ENCODE measurements at regions not wholly inside any gene's neighbourhood (a gene's known extent, or its start where the extent isn't known, plus 50 kb on each side); places are given as distances from the start of the nearest gene placed in this dataset.

DNA sequence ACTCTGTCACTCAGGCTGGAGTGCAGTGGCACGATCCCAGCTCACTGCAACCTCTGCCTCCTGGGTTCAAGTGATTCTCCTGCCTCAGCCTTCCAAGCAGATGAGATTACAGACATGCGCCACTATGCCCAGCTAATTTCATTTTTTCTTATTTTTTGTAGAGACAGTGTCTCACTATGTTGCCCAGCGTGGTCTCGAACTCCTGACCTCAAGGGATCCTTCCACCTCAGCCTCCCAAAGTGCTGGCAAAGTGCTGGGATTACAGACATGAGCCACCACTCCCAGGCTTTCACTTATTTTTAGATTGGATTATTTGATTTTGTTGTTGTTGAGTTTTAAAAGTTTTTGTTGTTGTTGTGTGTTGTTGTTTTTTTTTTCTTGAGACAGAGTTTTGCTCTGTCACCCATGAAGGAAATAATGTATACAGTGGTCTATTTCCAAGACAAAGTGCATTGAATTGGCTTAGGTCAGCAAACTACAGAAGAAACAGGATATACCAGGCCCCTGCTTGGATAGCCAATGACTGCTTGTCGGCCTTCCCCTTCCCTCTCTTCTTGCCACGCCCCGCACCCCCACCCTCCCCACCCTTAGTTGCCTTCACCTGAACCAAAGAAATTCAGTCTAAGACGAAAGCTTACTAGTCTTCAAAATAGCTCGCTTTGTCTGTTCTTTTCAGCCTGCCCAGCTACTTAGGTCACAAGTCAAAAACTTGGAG, 91.8 kb upstream of the CLDN5 start:
- no peak for DNase-seq (ENCODE audit: low read depth in 6 of 9, low spot score in 9 of 9)
- WGBS, result 96% methylated on average over 9 of the region's 9 CpGs
- Histone ChIP-seq H3K9me3 (ENCODE audit: control insufficient read depth in 2 of 2, insufficient read depth in 1 of 2, low read length in 1 of 2) (peaks cover 0 to 1% of the 10 kb centered on the region in 2 donors), H3K27ac (ENCODE audit: low read depth in 1 of 2, low read length in 1 of 2) (no peak overlapping the region), H3K4me3 (ENCODE audit: low read length in 2 of 2) (no peak overlapping the region), H3K27me3 (ENCODE audit: control insufficient read depth in 2 of 2, insufficient read depth in 1 of 2, low read length in 1 of 2) (no peaks in the 10 kb centered on the region), H3K36me3 (ENCODE audit: control insufficient read depth in 2 of 2, insufficient read depth in 2 of 2, low read length in 1 of 2) (no peaks in the 10 kb centered on the region), H3K4me1 (ENCODE audit: control insufficient read depth in 2 of 2, insufficient read depth in 2 of 2, low read length in 2 of 2) (peaks cover 0 to 11% of the 10 kb centered on the region in 2 donors)

DNA sequence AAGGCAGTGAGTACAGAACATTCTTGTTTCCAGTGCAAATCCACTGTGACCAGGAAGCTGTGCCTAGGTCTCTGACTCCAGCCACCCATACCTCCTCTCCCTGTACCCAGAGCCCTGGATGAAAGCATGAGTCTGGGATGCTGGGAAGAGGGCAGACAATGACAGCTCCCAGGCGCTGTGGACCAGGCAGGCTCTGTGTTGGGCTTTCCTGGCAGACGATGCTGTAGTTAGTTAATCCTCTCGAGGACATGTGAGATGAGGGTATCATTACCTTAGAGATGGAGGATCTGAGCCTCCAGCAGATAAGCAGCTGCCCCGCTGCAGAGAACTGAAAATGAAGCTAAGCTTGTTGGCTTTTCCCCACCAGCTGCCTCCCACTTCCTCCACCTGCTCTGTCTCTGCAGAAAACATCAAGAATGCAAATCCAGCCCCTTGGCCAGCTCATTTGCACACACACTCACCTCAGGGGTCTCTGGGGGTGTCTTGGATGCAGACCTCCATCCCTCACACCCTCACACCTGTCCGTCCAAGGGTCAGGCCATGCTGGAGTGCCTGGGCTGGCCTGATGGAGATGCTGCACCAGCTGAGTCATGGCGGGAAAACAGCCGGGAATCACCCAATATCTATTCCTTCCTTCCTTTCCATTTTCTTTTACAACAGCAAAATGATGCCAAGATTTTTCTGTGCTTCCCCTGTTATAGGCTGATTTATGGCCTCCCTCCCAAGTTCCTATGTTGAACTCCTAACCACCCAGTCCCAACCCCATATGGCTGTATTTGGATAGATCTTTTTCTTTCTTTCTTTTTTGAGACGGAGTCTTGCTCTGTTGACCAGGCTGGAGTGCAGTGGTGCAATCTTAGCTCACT, 94.9 kb upstream of the SEPTIN5 start:
- peaks cover 0 to 11% of the 10 kb centered on the region in 2 donors for H3K4me1 ChIP-seq (ENCODE audit: control insufficient read depth in 2 of 2, insufficient read depth in 2 of 2, low read length in 2 of 2)
- H3K27me3 ChIP-seq (ENCODE audit: control insufficient read depth in 2 of 2, insufficient read depth in 1 of 2, low read length in 1 of 2), result peaks cover 0 to 13% of the 10 kb centered on the region in 2 donors
- DNase-seq (ENCODE audit: low read depth in 6 of 9, low spot score in 9 of 9), result peak in 1 of 9 donors; percentile 51
- no peak overlapping the region for H3K4me3 ChIP-seq (ENCODE audit: low read length in 2 of 2)
- peak overlapping the region in 1 of 2 donors; percentile 47 for H3K27ac ChIP-seq (ENCODE audit: low read depth in 1 of 2, low read length in 1 of 2)
- H3K9me3 ChIP-seq (ENCODE audit: control insufficient read depth in 2 of 2, insufficient read depth in 1 of 2, low read length in 1 of 2), result no peaks in the 10 kb centered on the region
- H3K36me3 ChIP-seq (ENCODE audit: control insufficient read depth in 2 of 2, insufficient read depth in 2 of 2, low read length in 1 of 2), result no peaks in the 10 kb centered on the region
- 57% methylated on average over 8 of the region's 8 CpGs for WGBS

DNA sequence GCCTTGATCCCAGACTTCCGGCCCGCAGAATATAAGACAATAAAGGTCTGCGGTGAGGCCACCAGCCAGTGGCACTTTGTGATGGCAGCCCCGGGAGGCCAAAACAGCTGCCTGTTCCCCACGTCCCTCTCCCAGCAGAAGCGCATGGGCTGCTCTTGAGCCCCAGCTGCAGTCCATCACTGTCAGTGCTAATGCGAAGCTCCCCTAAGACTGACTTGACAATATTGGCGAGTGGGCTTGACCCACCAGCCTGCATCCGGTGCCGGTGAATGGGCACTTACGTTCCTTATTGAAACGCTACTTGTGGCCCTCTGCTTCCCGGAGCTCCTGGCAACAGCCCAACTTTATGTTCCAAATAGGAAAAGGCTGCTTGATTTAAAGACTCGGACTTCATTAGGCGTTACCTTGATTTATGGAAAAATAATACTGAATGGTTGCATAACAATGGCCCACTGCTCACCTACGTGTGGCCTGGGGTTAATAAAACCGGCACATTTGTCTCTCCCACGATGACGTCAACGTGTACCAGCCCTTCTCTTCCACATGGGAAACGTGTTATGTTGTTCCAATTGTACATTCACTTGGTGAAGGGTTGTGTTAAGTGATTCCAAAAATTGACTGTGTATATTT, 93.4 kb upstream of the SEPTIN5 start:
- no peak overlapping the region for H3K27ac ChIP-seq (ENCODE audit: low read depth in 1 of 2, low read length in 1 of 2)
- 88% methylated on average over 21 of the region's 21 CpGs for WGBS
- H3K4me3 ChIP-seq (ENCODE audit: low read length in 2 of 2), result no peak overlapping the region
- peaks cover 0 to 13% of the 10 kb centered on the region in 2 donors for H3K27me3 ChIP-seq (ENCODE audit: control insufficient read depth in 2 of 2, insufficient read depth in 1 of 2, low read length in 1 of 2)
- no peak for DNase-seq (ENCODE audit: low read depth in 6 of 9, low spot score in 9 of 9)
- no peaks in the 10 kb centered on the region for H3K9me3 ChIP-seq (ENCODE audit: control insufficient read depth in 2 of 2, insufficient read depth in 1 of 2, low read length in 1 of 2)
- H3K36me3 ChIP-seq (ENCODE audit: control insufficient read depth in 2 of 2, insufficient read depth in 2 of 2, low read length in 1 of 2), result no peaks in the 10 kb centered on the region
- peaks cover 0 to 11% of the 10 kb centered on the region in 2 donors for H3K4me1 ChIP-seq (ENCODE audit: control insufficient read depth in 2 of 2, insufficient read depth in 2 of 2, low read length in 2 of 2)

DNA sequence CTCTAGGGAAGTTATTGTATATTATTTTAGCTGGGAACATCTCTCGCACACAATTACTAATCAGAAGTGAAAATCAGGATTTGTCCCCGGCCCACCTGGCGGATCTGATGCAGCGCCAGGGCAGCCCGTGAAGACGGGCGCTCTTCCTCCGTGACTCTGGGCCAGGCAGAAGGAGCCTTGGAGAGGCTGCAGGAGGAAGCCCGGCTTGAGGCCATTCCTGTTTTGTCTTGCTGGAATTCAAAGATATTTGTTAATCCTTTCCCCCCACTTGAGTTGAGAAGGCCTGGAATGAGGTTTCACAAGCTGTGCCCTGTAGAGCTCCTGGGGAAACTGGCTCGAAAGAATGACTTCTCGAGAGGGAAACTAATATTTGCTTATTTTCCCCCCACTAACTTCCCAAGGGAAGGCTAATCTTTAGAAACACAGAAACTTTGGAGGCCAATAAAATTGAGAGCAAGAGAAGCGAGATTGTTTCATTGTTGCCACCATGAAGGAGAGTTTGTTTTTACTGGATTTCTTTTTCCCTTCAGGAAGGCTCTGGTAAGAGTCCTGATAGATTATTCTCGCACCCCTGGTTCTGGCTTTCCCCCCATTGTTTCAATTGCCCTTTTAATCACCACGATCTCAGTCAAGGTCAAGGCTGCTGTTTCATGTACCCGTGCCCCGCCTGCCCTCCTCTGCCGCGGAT, 92.8 kb upstream of the SEPTIN5 start:
- H3K27me3 ChIP-seq (ENCODE audit: control insufficient read depth in 2 of 2, insufficient read depth in 1 of 2, low read length in 1 of 2), result peaks cover 0 to 13% of the 10 kb centered on the region in 2 donors
- DNase-seq (ENCODE audit: low read depth in 6 of 9, low spot score in 9 of 9), result no peak
- no peaks in the 10 kb centered on the region for H3K36me3 ChIP-seq (ENCODE audit: control insufficient read depth in 2 of 2, insufficient read depth in 2 of 2, low read length in 1 of 2)
- WGBS, result 94% methylated on average over 18 of the region's 18 CpGs
- H3K27ac ChIP-seq (ENCODE audit: low read depth in 1 of 2, low read length in 1 of 2), result no peak overlapping the region
- H3K9me3 ChIP-seq (ENCODE audit: control insufficient read depth in 2 of 2, insufficient read depth in 1 of 2, low read length in 1 of 2), result no peaks in the 10 kb centered on the region
- H3K4me3 ChIP-seq (ENCODE audit: low read length in 2 of 2), result no peak overlapping the region
- peaks cover 0 to 11% of the 10 kb centered on the region in 2 donors for H3K4me1 ChIP-seq (ENCODE audit: control insufficient read depth in 2 of 2, insufficient read depth in 2 of 2, low read length in 2 of 2)

DNA sequence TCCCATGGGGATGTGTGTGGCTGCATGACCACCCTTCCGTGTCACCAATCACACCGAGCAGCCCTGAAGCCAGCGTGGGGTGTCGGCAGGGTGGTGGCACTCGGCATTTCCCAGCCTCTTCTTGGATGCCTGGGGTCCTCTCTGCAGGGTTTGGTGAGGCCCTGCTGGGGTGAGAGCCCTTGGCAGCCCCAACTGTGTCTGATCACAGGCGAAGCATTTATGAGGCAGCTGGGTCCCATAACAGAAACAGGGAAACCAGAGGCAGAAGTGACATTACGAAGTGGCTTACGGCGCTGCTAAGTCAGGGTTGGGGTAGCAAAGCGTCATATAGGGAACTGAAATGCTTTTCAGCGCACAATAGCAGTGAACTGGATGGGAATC, 92.3 kb upstream of the SEPTIN5 start:
- Histone ChIP-seq H3K4me3 (ENCODE audit: low read length in 2 of 2) (no peak overlapping the region), H3K27me3 (ENCODE audit: control insufficient read depth in 2 of 2, insufficient read depth in 1 of 2, low read length in 1 of 2) (peaks cover 0 to 13% of the 10 kb centered on the region in 2 donors), H3K4me1 (ENCODE audit: control insufficient read depth in 2 of 2, insufficient read depth in 2 of 2, low read length in 2 of 2) (peaks cover 0 to 11% of the 10 kb centered on the region in 2 donors), H3K9me3 (ENCODE audit: control insufficient read depth in 2 of 2, insufficient read depth in 1 of 2, low read length in 1 of 2) (no peaks in the 10 kb centered on the region), H3K36me3 (ENCODE audit: control insufficient read depth in 2 of 2, insufficient read depth in 2 of 2, low read length in 1 of 2) (no peaks in the 10 kb centered on the region), H3K27ac (ENCODE audit: low read depth in 1 of 2, low read length in 1 of 2) (no peak overlapping the region)
- no peak for DNase-seq (ENCODE audit: low read depth in 6 of 9, low spot score in 9 of 9)
- WGBS, result 86% methylated on average over 11 of the region's 11 CpGs

DNA sequence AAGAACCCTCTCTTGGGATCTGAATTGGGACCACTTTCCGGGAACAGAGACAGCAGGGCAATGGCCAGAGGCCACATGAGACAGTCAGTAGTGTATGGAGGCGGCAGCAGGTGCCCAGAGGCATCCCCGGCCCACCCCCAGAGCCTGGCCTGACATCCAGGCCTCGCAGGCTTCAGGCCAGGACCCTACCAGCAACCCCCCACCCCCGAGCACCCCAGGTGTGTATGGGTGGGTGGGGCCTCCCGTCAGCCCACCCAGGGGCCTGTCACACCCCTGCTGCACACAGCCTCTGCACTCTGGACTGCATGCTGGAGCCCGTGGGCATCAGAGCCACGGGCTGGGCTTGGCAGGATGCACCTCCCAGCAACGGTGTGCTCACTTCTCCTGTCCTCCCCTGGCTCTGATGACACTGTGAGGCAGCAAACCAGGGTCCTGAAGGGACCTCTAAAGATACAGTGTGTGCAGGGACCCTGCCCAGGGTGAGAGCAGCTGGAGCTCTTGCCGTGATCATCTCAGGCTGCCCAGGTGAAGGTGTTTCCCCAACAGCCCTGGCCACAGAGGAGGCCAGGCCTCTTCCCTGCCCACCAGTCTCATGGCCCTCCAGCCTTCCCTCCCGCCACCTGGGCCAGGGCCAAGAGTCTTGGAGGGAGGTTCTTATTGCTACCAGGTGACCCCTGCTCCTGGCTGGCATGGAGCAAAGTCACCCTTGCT, 88.8 kb upstream of the SEPTIN5 start:
- no peaks in the 10 kb centered on the region for H3K9me3 ChIP-seq (ENCODE audit: control insufficient read depth in 2 of 2, insufficient read depth in 1 of 2, low read length in 1 of 2)
- H3K27ac ChIP-seq (ENCODE audit: low read depth in 1 of 2, low read length in 1 of 2), result no peak overlapping the region
- H3K36me3 ChIP-seq (ENCODE audit: control insufficient read depth in 2 of 2, insufficient read depth in 2 of 2, low read length in 1 of 2), result no peaks in the 10 kb centered on the region
- peaks cover 0 to 8% of the 10 kb centered on the region in 2 donors for H3K4me1 ChIP-seq (ENCODE audit: control insufficient read depth in 2 of 2, insufficient read depth in 2 of 2, low read length in 2 of 2)
- H3K4me3 ChIP-seq (ENCODE audit: low read length in 2 of 2), result no peak overlapping the region
- WGBS, result 89% methylated on average over 11 of the region's 11 CpGs
- peaks cover 0 to 13% of the 10 kb centered on the region in 2 donors for H3K27me3 ChIP-seq (ENCODE audit: control insufficient read depth in 2 of 2, insufficient read depth in 1 of 2, low read length in 1 of 2)
- no peak for DNase-seq (ENCODE audit: low read depth in 6 of 9, low spot score in 9 of 9)

DNA sequence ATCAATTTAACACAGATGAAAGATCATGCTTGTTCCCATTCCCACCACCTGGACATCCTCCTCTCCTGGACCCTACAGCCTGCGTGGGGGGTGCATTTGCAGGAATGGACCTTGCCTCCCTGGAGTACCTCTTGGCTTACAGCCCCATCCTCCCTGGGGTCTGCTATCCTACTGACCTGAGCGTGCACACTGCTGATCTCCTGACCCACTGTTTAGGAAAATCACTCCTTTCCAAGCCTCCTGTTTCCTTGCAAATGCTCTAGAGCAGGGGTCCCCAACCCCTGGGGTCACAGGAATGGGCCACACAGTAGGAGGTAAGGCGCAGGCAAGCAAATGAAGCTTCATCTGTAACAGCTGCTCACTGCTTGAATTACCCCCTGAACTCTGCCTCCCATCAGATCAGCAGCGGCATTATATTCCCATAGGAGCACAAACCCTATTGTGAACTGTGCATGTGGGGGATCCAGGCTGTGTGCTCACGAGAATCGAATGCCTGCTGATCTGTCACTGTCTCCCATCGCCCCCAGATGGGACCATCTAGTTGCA, 88.2 kb upstream of the SEPTIN5 start:
- Histone ChIP-seq H3K4me3 (ENCODE audit: low read length in 2 of 2) (no peak overlapping the region), H3K4me1 (ENCODE audit: control insufficient read depth in 2 of 2, insufficient read depth in 2 of 2, low read length in 2 of 2) (peaks cover 0 to 8% of the 10 kb centered on the region in 2 donors), H3K27me3 (ENCODE audit: control insufficient read depth in 2 of 2, insufficient read depth in 1 of 2, low read length in 1 of 2) (peaks cover 0 to 13% of the 10 kb centered on the region in 2 donors), H3K27ac (ENCODE audit: low read depth in 1 of 2, low read length in 1 of 2) (no peak overlapping the region), H3K9me3 (ENCODE audit: control insufficient read depth in 2 of 2, insufficient read depth in 1 of 2, low read length in 1 of 2) (no peaks in the 10 kb centered on the region), H3K36me3 (ENCODE audit: control insufficient read depth in 2 of 2, insufficient read depth in 2 of 2, low read length in 1 of 2) (no peaks in the 10 kb centered on the region)
- no peak for DNase-seq (ENCODE audit: low read depth in 6 of 9, low spot score in 9 of 9)
- 97% methylated on average over 7 of the region's 7 CpGs for WGBS

DNA sequence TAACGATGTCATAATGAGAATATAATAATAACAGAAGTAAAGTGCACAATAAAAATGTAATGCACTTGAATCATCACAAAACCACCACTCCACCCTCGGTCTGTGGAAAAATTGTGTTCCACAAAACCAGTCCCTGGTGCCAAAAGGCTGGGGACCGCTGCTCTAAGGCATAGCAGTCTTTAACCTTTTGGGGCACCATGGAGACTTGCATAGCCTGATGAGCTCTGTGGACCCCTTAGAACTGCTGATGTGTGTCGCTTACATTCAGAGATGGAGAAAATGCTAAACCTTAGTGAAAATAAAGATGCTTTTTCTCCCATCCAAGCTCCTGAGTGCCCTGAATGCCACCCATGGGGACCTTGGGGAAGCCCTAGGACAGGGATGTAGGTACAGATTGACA, 87.6 kb upstream of the SEPTIN5 start:
- H3K27me3 ChIP-seq (ENCODE audit: control insufficient read depth in 2 of 2, insufficient read depth in 1 of 2, low read length in 1 of 2), result peaks cover 0 to 9% of the 10 kb centered on the region in 2 donors
- H3K27ac ChIP-seq (ENCODE audit: low read depth in 1 of 2, low read length in 1 of 2), result no peak overlapping the region
- 97% methylated on average over 4 of the region's 4 CpGs for WGBS

More for the DNA sequence above, 87.6 kb upstream of the SEPTIN5 start:
- no peaks in the 10 kb centered on the region for H3K36me3 ChIP-seq (ENCODE audit: control insufficient read depth in 2 of 2, insufficient read depth in 2 of 2, low read length in 1 of 2)
- no peak overlapping the region for H3K4me3 ChIP-seq (ENCODE audit: low read length in 2 of 2)
- DNase-seq (ENCODE audit: low read depth in 6 of 9, low spot score in 9 of 9), result no peak
- peaks cover 0 to 8% of the 10 kb centered on the region in 2 donors for H3K4me1 ChIP-seq (ENCODE audit: control insufficient read depth in 2 of 2, insufficient read depth in 2 of 2, low read length in 2 of 2)
- no peaks in the 10 kb centered on the region for H3K9me3 ChIP-seq (ENCODE audit: control insufficient read depth in 2 of 2, insufficient read depth in 1 of 2, low read length in 1 of 2)

All from thymus (tissue), 11 donors.